OCI-LY1 (cell line): ENCODE measurements at regions not wholly inside any gene's neighbourhood (a gene's known extent, or its start where the extent isn't known, plus 50 kb on each side); places are given as distances from the start of the nearest gene placed in this dataset.

Source experiments
- H2AFZ ChIP-seq: fragments of 200-600 bp; sonication (generic), shearing (Covaris generic); 2 replicates; pipeline ENCODE4 v1.6.0; 2014; ENCODE audit warnings: antibody characterized with exemption, mild to moderate bottlenecking, low read length
- H3F3A ChIP-seq: fragments of 200-600 bp; sonication (generic), shearing (Covaris generic); 2 replicates; pipeline ENCODE4 v1.6.0; 2014; ENCODE audit warnings: mild to moderate bottlenecking, antibody characterized with exemption, low read length, moderate library complexity; ENCODE audit not compliant: insufficient read depth
- H3K27ac ChIP-seq: fragments of 200-600 bp; sonication (generic); 2 replicates; pipeline ENCODE4 v1.5.1; 2014; ENCODE audit warnings: low read length, mixed run types, mild to moderate bottlenecking, low read depth; ENCODE audit not compliant: poor library complexity, severe bottlenecking
- H3K27me3 ChIP-seq: fragments of 200-600 bp; sonication (generic); 2 replicates; pipeline ENCODE4 v1.6.0; 2014; ENCODE audit warnings: antibody characterized with exemption, mild to moderate bottlenecking, low read length, moderate library complexity; ENCODE audit not compliant: insufficient read depth
- H3K36me3 ChIP-seq: fragments of 200-600 bp; sonication (generic); 2 replicates; pipeline ENCODE4 v1.6.1; 2014; ENCODE audit warnings: mild to moderate bottlenecking, antibody characterized with exemption, low read length, moderate library complexity, mixed read lengths; ENCODE audit not compliant: insufficient read depth
- H3K4me1 ChIP-seq: fragments of 200-600 bp; sonication (generic); 2 replicates; pipeline ENCODE4 v1.5.1; 2014; ENCODE audit warnings: mild to moderate bottlenecking, low read length, moderate library complexity; ENCODE audit not compliant: insufficient read depth, severe bottlenecking
- H3K4me2 ChIP-seq: fragments of 200-600 bp; sonication (generic), shearing (Covaris generic); 2 replicates; pipeline ENCODE4 v1.6.1; 2014; ENCODE audit warnings: low read length
- H3K4me3 ChIP-seq: fragments of 200-600 bp; sonication (generic); 2 replicates; pipeline ENCODE4 v1.5.1; 2014; ENCODE audit warnings: low read length, low read depth, mild to moderate bottlenecking, mixed read lengths; ENCODE audit not compliant: poor library complexity, severe bottlenecking
- H3K79me2 ChIP-seq: fragments of 200-600 bp; shearing (Covaris generic); 2 replicates; pipeline ENCODE4 v1.6.1; 2016; ENCODE audit warnings: mixed run types, low read length, mixed read lengths; ENCODE audit not compliant: insufficient read depth
- H3K9ac ChIP-seq: fragments of 200-600 bp; sonication (generic), shearing (Covaris generic); 2 replicates; pipeline ENCODE4 v1.6.1; 2014; ENCODE audit warnings: mild to moderate bottlenecking, low read length, mixed read lengths
- H3K9me2 ChIP-seq: fragments of 200-600 bp; sonication (generic), shearing (Covaris generic); 2 replicates; pipeline ENCODE4 v1.6.1; 2014; ENCODE audit warnings: low read depth, mild to moderate bottlenecking, low read length, mixed read lengths
- H3K9me3 ChIP-seq: fragments of 200-600 bp; shearing (Covaris generic); 2 replicates; pipeline ENCODE4 v1.6.1; 2014; ENCODE audit warnings: low read length, mixed read lengths
- H4K20me1 ChIP-seq: fragments of 200-600 bp; sonication (generic), shearing (Covaris generic); 2 replicates; pipeline ENCODE4 v1.6.0; 2016; ENCODE audit warnings: mild to moderate bottlenecking, low read length; ENCODE audit not compliant: insufficient read depth
- CTCF ChIP-seq: fragments of 200-600 bp; sonication (generic), shearing (Covaris generic); IDR thresholded peaks from 2 replicates; pipeline ENCODE4 v1.5.1; 2017; ENCODE audit warnings: mild to moderate bottlenecking, antibody characterized with exemption, low read length, moderate library complexity, mixed read lengths
- EZH2 ChIP-seq: fragments of 200-600 bp; sonication (generic), shearing (Covaris generic); IDR thresholded peaks from 2 replicates; pipeline ENCODE4 v1.8.0; 2017; ENCODE audit warnings: borderline replicate concordance, mixed run types, mild to moderate bottlenecking, antibody characterized with exemption, low read length, moderate library complexity, mixed read lengths

GRCh38 chr16:5584109-5584508 is 486.5 kb upstream of the EEF2KMT start:
- H4K20me1 ChIP-seq, result no peaks in the 10 kb centered on the region
- no peaks in the 10 kb centered on the region for H3K9me3 ChIP-seq
- H3K4me3 ChIP-seq, result no peak overlapping the region
- H3K9me2 ChIP-seq, result no peaks in the 10 kb centered on the region
- H3K4me2 ChIP-seq, result no peak overlapping the region
- TF ChIP-seq CTCF (no peak), EZH2 (no peak)
- no peak overlapping the region for H2AFZ ChIP-seq
- H3K27me3 ChIP-seq, result no peaks in the 10 kb centered on the region
- H3K79me2 ChIP-seq, result no peaks in the 10 kb centered on the region
- no peak overlapping the region for H3K27ac ChIP-seq
- no peaks in the 10 kb centered on the region for H3K4me1 ChIP-seq
- H3K9ac ChIP-seq, result no peak overlapping the region
- H3K36me3 ChIP-seq, result no peaks in the 10 kb centered on the region
- no peaks in the 10 kb centered on the region for H3F3A ChIP-seq

- no peak overlapping the region for H2AFZ ChIP-seq
- H3K4me3 ChIP-seq, result no peak overlapping the region
- no peak overlapping the region for H3K9ac ChIP-seq
- no peak overlapping the region for H3K27ac ChIP-seq
- no peaks in the 10 kb centered on the region for H3K9me2 ChIP-seq
- no peaks in the 10 kb centered on the region for H3K9me3 ChIP-seq
- no peaks in the 10 kb centered on the region for H3K27me3 ChIP-seq
- H3F3A ChIP-seq, result no peaks in the 10 kb centered on the region
- no peaks in the 10 kb centered on the region for H3K4me1 ChIP-seq
- no peak overlapping the region for H3K4me2 ChIP-seq
- TF ChIP-seq EZH2 (no peak), CTCF (no peak)
- no peaks in the 10 kb centered on the region for H4K20me1 ChIP-seq
- H3K36me3 ChIP-seq, result no peaks in the 10 kb centered on the region
- H3K79me2 ChIP-seq, result no peaks in the 10 kb centered on the region
Measured at GRCh38 chr16:5582529-5582928, 484.9 kb upstream of the EEF2KMT start.

- Histone ChIP-seq H3K4me2 (no peak overlapping the region), H3K9ac (no peak overlapping the region), H3K27ac (no peak overlapping the region), H3K4me3 (no peak overlapping the region), H3K36me3 (no peaks in the 10 kb centered on the region), H3K9me2 (no peaks in the 10 kb centered on the region), H4K20me1 (no peaks in the 10 kb centered on the region), H3K79me2 (no peaks in the 10 kb centered on the region), H3K4me1 (no peaks in the 10 kb centered on the region), H2AFZ (no peak overlapping the region), H3K9me3 (no peaks in the 10 kb centered on the region), H3K27me3 (no peaks in the 10 kb centered on the region), H3F3A (no peaks in the 10 kb centered on the region)
- TF ChIP-seq CTCF (no peak), EZH2 (no peak)
Measured at GRCh38 chr16:5581908-5582307, 484.3 kb upstream of the EEF2KMT start.
